GM21723 (cell line): ENCODE measurements at regions not wholly inside any gene's neighbourhood (a gene's known extent, or its start where the extent isn't known, plus 50 kb on each side); places are given as distances from the start of the nearest gene placed in this dataset.
A peak's percentile ranks its signal among the peaks of the same experiment; 100 is the strongest.
"Not testable (repeated sequence)": the region's sequence is repeated elsewhere in the genome, so short reads cannot be mapped to it uniquely, and the experiment has no call there.

ENCODE experiments used
- ATAC-seq: cut with Tn5 transposase; IDR thresholded peaks from one replicate; pipeline ENCODE4 v1.9.1; 2021; ENCODE audit warnings: mild to moderate bottlenecking, moderate library complexity; ENCODE audit not compliant: unreplicated experiment

DNA sequence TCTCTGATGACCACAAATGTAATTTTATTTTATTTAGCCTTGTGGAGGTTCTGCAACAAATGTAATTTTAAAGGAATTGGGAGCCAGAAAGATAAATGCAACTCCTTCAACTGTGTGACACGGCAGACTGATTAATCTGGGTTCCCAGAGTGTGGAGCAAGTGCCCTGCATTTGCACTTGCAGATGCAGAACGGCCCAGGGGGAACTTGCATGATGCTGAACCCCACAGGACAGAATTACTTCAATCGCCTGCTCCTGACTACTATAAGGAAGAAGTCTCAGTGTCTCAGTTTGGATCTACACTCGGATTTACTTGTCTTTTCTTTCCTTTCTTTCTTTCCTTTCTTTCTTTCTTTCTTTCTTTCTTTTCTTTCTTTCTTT, 107.2 kb upstream of the ACBD5 start:
- not testable (repeated sequence) for ATAC-seq

GRCh38 chr10:27345455-27345920, 104.9 kb upstream of the ACBD5 start:
- ATAC-seq, result peak; percentile 58

GRCh38 chr10:27344568-27345454, 104.2 kb upstream of the ACBD5 start:
- peak; percentile 45 for ATAC-seq

- no peak for ATAC-seq
Observed at GRCh38 chr10:27341001-27341400, 100.4 kb upstream of the ACBD5 start.

DNA sequence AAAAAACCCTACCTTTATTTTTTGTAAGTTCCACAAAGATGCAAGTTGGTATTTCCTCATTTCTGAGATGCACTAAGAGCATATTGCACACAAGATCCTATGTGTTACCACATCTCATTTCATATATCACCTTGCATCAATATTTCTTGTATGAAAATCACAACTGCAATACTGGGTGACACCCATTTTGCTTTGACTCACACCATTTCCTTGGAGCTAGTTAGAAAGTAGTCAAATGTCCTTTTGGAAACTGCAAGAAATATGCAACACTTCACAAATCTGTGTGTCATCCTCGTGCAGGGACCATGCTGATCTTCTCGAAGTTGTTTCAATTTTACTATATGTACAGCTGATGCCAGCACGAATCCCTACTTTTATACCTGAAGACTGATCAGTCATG, 94.6 kb upstream of the ACBD5 start:
- not testable (repeated sequence) for ATAC-seq

DNA sequence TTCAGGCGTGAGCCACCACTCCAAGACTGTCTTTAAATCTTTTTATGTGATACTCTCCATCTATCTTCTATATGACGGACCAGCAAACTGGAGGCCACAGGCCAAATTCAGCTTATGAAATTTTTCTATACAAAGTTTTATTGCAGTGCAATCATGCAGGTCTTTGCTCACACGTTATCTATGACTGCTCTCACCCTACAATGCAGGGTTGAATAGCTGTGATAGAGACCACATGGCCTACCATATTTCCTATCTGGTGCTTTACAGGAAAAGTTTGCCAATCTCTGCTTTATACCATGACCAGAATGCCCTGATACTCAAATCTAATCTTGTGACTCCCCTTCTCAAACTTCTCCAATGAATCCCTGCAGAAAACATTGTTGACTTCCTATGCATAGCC, 89.5 kb upstream of the ACBD5 start:
- no peak for ATAC-seq

DNA sequence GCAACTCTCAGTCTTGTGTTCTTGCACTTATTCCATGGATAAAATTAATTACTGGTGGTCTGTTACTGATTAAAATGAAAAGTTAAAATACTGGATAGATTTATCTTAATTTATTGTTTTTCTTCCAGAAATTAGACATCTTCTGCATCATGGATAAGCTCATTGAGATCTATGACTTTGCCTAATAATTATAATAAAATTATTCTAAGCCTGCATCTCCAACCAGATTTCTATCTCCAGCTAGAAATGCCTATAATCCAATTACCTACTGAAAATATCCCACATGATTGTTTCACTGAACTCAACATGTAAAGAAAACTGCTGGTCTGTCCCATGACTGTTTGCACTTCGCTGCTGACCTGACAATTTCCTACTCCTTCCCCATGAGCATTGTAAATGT, 88.3 kb upstream of the ACBD5 start:
- no peak for ATAC-seq

GRCh38 chr10:27326748-27327147, 86.2 kb upstream of the ACBD5 start:
- ATAC-seq, result not testable (repeated sequence)

DNA sequence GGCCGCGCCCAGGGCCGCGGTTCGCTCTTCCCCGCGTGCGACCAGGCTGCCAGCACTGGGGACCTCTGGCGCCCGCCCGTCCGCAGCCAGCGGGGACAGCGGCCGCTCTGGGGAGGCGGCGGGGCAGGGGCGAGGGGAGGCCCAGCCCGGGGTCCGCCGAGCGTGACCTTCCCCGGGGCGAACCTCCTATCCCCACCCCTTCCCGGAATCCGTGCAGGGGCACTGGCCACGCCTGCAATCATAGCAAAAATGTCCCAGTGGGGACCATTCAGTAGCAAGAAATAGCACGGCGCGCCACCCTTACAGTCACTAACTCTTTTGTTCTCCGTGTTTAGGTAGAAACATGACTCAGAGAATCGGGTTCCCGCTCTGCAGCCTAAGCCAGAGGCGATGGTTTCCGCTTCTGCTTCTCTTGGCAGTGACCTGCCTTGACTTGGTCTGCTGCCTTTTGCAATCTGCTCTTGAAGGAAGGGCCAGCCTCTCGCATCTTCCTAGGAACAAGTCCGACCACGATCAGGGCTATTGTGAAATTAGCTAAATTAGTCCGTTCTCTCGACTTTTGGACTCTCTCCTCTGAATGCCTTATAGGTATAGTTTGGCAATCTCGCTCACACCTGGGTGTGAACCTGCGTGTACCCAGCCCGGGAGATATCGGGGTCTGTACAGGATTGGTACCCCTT, 79.3 kb upstream of the ACBD5 start:
- ATAC-seq, result peak; percentile 65

- ATAC-seq, result peak; percentile 19
Observed at GRCh38 chr10:27319139-27319538, 78.5 kb upstream of the ACBD5 start.

GRCh38 chr10:27315082-27315481, 74.5 kb upstream of the ACBD5 start:
- ATAC-seq, result not testable (repeated sequence)

DNA sequence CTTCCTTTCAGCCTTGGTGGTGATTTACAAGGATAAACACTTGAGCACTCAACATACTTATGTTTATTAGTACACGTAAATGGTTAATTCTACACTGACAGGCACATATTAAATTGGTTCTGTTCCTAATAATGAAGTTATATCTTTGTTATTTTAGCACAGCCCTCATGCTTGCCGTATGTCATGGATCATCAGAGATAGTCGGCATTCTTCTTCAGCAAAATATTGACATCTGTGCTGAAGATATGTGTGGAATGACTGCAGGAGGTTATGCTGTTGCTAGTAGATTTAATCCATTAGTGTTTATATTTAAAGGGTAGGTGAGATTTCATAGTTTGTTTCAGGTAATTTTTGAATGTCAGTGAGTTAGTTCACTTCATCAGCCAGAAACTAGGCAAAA, 73.0 kb upstream of the ACBD5 start:
- ATAC-seq, result not testable (repeated sequence)

GRCh38 chr10:27312854-27313253, 72.3 kb upstream of the ACBD5 start:
- ATAC-seq, result no peak

- not testable (repeated sequence) for ATAC-seq
Observed at GRCh38 chr10:27311809-27312208, 71.2 kb upstream of the ACBD5 start.

DNA sequence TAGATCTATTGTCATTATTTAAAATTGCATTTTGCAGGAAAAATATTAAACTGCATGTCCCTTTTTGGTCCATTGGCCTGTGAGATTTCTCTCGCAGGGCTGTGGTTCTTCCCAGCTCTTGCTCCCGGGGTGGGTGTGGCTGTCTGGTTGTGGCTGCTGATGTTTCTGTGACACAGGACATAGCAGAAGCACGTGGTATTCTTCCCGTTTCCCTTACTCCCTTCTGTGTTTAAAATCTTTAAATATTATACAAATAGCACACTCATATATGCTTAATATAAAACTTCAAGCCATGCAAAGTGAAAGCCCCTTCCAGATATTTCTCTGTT, 57.9 kb upstream of the ACBD5 start:
- not testable (repeated sequence) for ATAC-seq

GRCh38 chr10:27297844-27298521, 57.4 kb upstream of the ACBD5 start:
- no peak for ATAC-seq

DNA sequence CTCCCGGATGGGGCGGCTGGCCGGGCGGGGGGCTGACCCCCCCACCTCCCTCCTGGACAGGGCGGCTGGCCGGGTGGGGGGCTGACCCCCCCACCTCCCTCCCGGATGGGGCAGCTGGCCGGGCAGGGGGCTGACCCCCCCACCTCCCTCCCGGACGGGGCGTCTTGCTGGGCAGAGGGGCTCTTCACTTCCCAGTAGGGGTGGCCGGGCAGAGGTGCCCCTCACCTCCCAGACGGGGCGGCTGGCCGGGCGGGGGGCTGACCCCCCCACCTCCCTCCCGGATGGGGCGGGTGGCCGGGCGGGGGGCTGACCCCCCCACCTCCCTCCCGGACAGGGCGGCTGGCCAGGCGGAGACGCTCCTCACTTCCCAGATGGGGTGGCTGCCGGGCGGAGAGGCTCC, 55.7 kb upstream of the ACBD5 start:
- not testable (repeated sequence) for ATAC-seq

- ATAC-seq, result peak; percentile 68
Observed at GRCh38 chr10:27291253-27291895, 50.8 kb upstream of the ACBD5 start.
